ENCODE measurements at regions not wholly inside any gene's neighbourhood (a gene's known extent, or its start where the extent isn't known, plus 50 kb on each side); places are given as distances from the start of the nearest gene placed in this dataset.

- DNase-seq (ENCODE audit: low spot score) (no peak), ATAC-seq (no peak)
- Mint-ChIP-seq H3K27ac (no peak overlapping the region), H3K4me3 (no peak overlapping the region), H3K4me1 (peaks cover 8% of the 10 kb centered on the region), H3K36me3 (no peaks in the 10 kb centered on the region; the same call in 1 of the 2 replicates), H3K9me3 (peaks cover 4% of the 10 kb centered on the region), H3K27me3 (ENCODE audit: low read depth) (no peaks in the 10 kb centered on the region)
- TF ChIP-seq, protein P1, sequence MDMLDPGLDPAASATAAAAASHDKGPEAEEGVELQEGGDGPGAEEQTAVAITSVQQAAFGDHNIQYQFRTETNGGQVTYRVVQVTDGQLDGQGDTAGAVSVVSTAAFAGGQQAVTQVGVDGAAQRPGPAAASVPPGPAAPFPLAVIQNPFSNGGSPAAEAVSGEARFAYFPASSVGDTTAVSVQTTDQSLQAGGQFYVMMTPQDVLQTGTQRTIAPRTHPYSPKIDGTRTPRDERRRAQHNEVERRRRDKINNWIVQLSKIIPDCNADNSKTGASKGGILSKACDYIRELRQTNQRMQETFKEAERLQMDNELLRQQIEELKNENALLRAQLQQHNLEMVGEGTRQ (CRISPR knock-in tag; IDR thresholded peaks at IDR 0.05), result no peak
- TF ChIP-seq, protein P2, sequence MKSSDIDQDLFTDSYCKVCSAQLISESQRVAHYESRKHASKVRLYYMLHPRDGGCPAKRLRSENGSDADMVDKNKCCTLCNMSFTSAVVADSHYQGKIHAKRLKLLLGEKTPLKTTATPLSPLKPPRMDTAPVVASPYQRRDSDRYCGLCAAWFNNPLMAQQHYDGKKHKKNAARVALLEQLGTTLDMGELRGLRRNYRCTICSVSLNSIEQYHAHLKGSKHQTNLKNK (CRISPR knock-in tag; IDR thresholded peaks at IDR 0.05), result no peak
- TF ChIP-seq ZNF317 (CRISPR knock-in tag; IDR thresholded peaks at IDR 0.05; ENCODE audit: borderline replicate concordance, low read depth) (no peak), ZNF671 (CRISPR knock-in tag; IDR thresholded peaks at IDR 0.05) (no peak), ZNF232 (CRISPR knock-in tag; IDR thresholded peaks at IDR 0.05) (no peak), ATF1 (CRISPR knock-in tag; IDR thresholded peaks at IDR 0.05) (no peak), NR3C1 (CRISPR knock-in tag; conservative IDR thresholded peaks at IDR 0.05; ENCODE audit: low read depth) (no peak), FOXJ3 (CRISPR knock-in tag; IDR thresholded peaks at IDR 0.05; ENCODE audit: borderline replicate concordance) (no peak), TCF7 (CRISPR knock-in tag; IDR thresholded peaks at IDR 0.05; ENCODE audit: low read depth) (no peak), MXD4 (CRISPR knock-in tag; IDR thresholded peaks at IDR 0.05; ENCODE audit: borderline replicate concordance) (no peak), GTF2I (CRISPR knock-in tag; conservative IDR thresholded peaks at IDR 0.05) (no peak), JAZF1 (CRISPR knock-in tag; IDR thresholded peaks at IDR 0.05) (no peak), SMAD4 (CRISPR knock-in tag; IDR thresholded peaks at IDR 0.05) (no peak), PREB (CRISPR knock-in tag; IDR thresholded peaks at IDR 0.05; ENCODE audit: borderline replicate concordance) (no peak)
- TF ChIP-seq, protein P3, sequence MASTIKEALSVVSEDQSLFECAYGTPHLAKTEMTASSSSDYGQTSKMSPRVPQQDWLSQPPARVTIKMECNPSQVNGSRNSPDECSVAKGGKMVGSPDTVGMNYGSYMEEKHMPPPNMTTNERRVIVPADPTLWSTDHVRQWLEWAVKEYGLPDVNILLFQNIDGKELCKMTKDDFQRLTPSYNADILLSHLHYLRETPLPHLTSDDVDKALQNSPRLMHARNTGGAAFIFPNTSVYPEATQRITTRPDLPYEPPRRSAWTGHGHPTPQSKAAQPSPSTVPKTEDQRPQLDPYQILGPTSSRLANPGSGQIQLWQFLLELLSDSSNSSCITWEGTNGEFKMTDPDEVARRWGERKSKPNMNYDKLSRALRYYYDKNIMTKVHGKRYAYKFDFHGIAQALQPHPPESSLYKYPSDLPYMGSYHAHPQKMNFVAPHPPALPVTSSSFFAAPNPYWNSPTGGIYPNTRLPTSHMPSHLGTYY (CRISPR knock-in tag; IDR thresholded peaks at IDR 0.05), result no peak
- ChIA-PET POLR2A (no interaction called here), CTCF (interaction anchor here (1.1 kb wide), 1 partner anchor 267 kb away, joined by 4 read pairs; no protein-coding TSS in a partner anchor)
These were observed 155.0 kb downstream of the SLC7A11 start for GRCh38 chr4:138087066-138087719.

DNA sequence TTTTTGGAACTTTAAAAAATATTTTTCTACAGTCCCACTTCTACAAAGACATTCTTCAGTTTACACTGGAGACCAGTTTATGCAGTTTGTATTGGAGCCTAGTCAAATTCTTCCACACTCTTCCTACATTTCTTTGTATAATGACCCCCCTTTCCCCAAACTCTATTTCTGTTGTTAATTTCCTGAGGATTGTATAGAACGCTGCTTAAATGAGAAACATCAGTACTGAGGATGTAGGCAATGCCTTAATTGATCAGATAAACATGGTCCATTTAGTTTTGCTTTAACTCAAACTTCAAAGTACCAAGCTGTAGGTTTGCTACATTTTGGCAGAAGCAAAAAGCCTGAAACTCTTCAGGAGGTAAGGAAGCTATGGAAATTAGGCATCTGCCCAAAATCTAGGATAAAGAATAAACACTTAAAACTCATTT, 155.5 kb downstream of the SLC7A11 start:
- H3K27me3 Mint-ChIP-seq (ENCODE audit: low read depth), result no peaks in the 10 kb centered on the region
- ATAC-seq (no peak), DNase-seq (ENCODE audit: low spot score) (no peak)
- no peaks in the 10 kb centered on the region; the same call in 1 of the 2 replicates for H3K36me3 Mint-ChIP-seq
- CTCF ChIA-PET, result no interaction called here
- no peak overlapping the region for H3K4me3 Mint-ChIP-seq
- TF ChIP-seq TCF7 (CRISPR knock-in tag; IDR thresholded peaks at IDR 0.05; ENCODE audit: low read depth), result no peak
- TF ChIP-seq STAT6 (CRISPR knock-in tag; conservative IDR thresholded peaks at IDR 0.05; ENCODE audit: low read depth), result no peak
- TF ChIP-seq SMAD3 (CRISPR knock-in tag; IDR thresholded peaks at IDR 0.05; ENCODE audit: borderline replicate concordance), result no peak
- no peak overlapping the region for H3K27ac Mint-ChIP-seq
- peaks cover 4% of the 10 kb centered on the region for H3K9me3 Mint-ChIP-seq
- POLR2A ChIA-PET, result no interaction called here
- peaks cover 11% of the 10 kb centered on the region for H3K4me1 Mint-ChIP-seq
